ENCODE measurements at regions not wholly inside any gene's neighbourhood (a gene's known extent, or its start where the extent isn't known, plus 50 kb on each side); places are given as distances from the start of the nearest gene placed in this dataset.

DNA sequence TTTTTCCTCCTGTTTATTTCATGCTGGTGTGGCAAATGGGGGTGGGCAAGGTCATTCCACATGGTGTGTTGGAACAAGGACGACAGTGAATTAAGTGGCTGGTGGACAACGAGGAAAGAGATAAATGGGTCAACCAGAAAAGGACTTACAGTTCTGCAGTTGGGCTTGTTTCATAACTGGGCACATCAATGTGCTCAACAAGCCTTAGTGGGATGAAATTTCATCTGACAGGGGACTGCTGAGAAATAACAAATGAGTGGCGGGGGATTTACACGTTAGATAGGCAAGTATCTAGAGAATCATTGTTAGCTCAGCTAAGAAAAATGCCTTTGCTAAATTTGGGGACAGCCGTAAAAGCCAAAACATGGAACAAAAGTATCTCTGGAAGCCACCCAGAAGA lies 163.6 kb downstream of the NRN1 start:
- Histone ChIP-seq H3K4me1 (ENCODE audit: control insufficient read depth, extremely low read depth, insufficient read depth, low read length) (no peaks in the 10 kb centered on the region), H2AFZ (ENCODE audit: control insufficient read depth, low read length) (no peak overlapping the region), H3K9me3 (ENCODE audit: control insufficient read depth, low read depth, low read length) (no peaks in the 10 kb centered on the region), H4K20me1 (ENCODE audit: control insufficient read depth, extremely low read depth, insufficient read depth, low read length) (no peaks in the 10 kb centered on the region), H3K79me2 (ENCODE audit: control insufficient read depth, insufficient read depth, low read length) (no peaks in the 10 kb centered on the region), H3K9me1 (ENCODE audit: control insufficient read depth, extremely low read depth, insufficient read depth, low read length) (no peaks in the 10 kb centered on the region), H3K4me3 (ENCODE audit: control insufficient read depth in 2 of 3, extremely low read depth in 1 of 3, insufficient read depth in 2 of 3, low read depth in 1 of 3, low read length in 3 of 3) (no peak overlapping the region), H3K9ac (ENCODE audit: control insufficient read depth, extremely low read depth, insufficient read depth, low read length) (no peak overlapping the region), H3K36me3 (ENCODE audit: control insufficient read depth in 2 of 2, extremely low read depth in 1 of 2, insufficient read depth in 2 of 2, low read length in 2 of 2) (no peaks in the 10 kb centered on the region), H3K27ac (ENCODE audit: control insufficient read depth, insufficient read depth, low read length) (no peak overlapping the region), H3K4me2 (ENCODE audit: control insufficient read depth, extremely low read depth, insufficient read depth, low read depth, low read length) (no peak overlapping the region), H3K27me3 (ENCODE audit: control insufficient read depth, extremely low read depth, insufficient read depth, low read length) (no peaks in the 10 kb centered on the region)
- no peak for DNase-seq (ENCODE audit: low read depth, low spot score)
- no peak for TF ChIP-seq CTCF (optimal IDR thresholded peaks at IDR 0.05 in 1 of 3, IDR thresholded peaks at IDR 0.05 in 1 of 3, conservative IDR thresholded peaks at IDR 0.05 in 1 of 3; ENCODE audit: extremely low read depth in 1 of 3, insufficient read depth in 2 of 3, low read length in 3 of 3)
- TF ChIP-seq EZH2 (IDR thresholded peaks at IDR 0.05; ENCODE audit: low read length), result no peak
- no peak for FAIRE-seq
- dilution Hi-C loops (cut with MboI; ENCODE audit: extremely low pct_ligation_motif_present, low sequenced_read_pairs), result no loop called here

DNA sequence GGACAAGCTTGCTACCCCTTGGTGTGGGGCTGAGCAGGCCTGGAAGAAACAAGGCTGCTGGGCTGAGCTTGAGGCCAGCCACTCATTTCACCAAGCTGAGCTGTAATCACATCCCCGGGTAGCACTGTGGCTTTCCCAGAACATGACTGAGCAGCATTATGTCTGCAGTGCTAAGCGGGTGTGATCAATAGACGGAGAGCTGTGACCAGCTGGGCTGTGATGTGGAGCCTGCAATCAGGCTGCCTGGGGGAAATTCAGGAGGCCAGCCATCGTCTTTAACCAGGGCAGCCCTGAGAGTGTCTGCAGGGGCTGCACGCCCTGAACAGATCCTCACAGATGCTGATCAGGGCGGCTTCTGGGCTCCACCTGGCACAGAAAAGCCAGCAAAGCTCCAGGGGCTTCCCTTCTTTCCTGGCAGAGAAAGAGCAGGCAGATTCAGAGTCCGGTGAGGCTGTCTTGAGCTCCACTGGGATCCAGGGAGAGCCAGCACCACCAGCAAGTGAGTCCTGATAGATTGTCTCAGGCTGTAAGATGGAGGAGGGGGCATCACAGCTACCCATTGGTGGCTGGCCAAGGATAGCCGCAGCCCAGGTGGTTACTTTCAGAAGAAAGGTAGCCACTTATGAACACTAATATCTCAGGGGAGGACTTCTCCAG lies 165.9 kb downstream of the NRN1 start:
- no peaks in the 10 kb centered on the region for H3K36me3 ChIP-seq (ENCODE audit: control insufficient read depth in 2 of 2, extremely low read depth in 1 of 2, insufficient read depth in 2 of 2, low read length in 2 of 2)
- no peaks in the 10 kb centered on the region for H3K79me2 ChIP-seq (ENCODE audit: control insufficient read depth, insufficient read depth, low read length)
- H3K27me3 ChIP-seq (ENCODE audit: control insufficient read depth, extremely low read depth, insufficient read depth, low read length), result no peaks in the 10 kb centered on the region
- no peak overlapping the region for H3K4me2 ChIP-seq (ENCODE audit: control insufficient read depth, extremely low read depth, insufficient read depth, low read depth, low read length)
- no peak overlapping the region for H3K4me3 ChIP-seq (ENCODE audit: control insufficient read depth in 2 of 3, extremely low read depth in 1 of 3, insufficient read depth in 2 of 3, low read depth in 1 of 3, low read length in 3 of 3)
- no peak overlapping the region for H2AFZ ChIP-seq (ENCODE audit: control insufficient read depth, low read length)
- H3K9me1 ChIP-seq (ENCODE audit: control insufficient read depth, extremely low read depth, insufficient read depth, low read length), result no peaks in the 10 kb centered on the region
- H3K9me3 ChIP-seq (ENCODE audit: control insufficient read depth, low read depth, low read length), result no peaks in the 10 kb centered on the region
- no peak overlapping the region for H3K27ac ChIP-seq (ENCODE audit: control insufficient read depth, insufficient read depth, low read length)
- FAIRE-seq (no peak), DNase-seq (ENCODE audit: low read depth, low spot score) (no peak)
- H4K20me1 ChIP-seq (ENCODE audit: control insufficient read depth, extremely low read depth, insufficient read depth, low read length), result no peaks in the 10 kb centered on the region
- dilution Hi-C loops (cut with MboI; ENCODE audit: extremely low pct_ligation_motif_present, low sequenced_read_pairs), result no loop called here
- no peak overlapping the region for H3K9ac ChIP-seq (ENCODE audit: control insufficient read depth, extremely low read depth, insufficient read depth, low read length)
- H3K4me1 ChIP-seq (ENCODE audit: control insufficient read depth, extremely low read depth, insufficient read depth, low read length), result no peaks in the 10 kb centered on the region
- TF ChIP-seq EZH2 (IDR thresholded peaks at IDR 0.05; ENCODE audit: low read length), result no peak
- no peak for TF ChIP-seq CTCF (optimal IDR thresholded peaks at IDR 0.05 in 1 of 3, IDR thresholded peaks at IDR 0.05 in 1 of 3, conservative IDR thresholded peaks at IDR 0.05 in 1 of 3; ENCODE audit: extremely low read depth in 1 of 3, insufficient read depth in 2 of 3, low read length in 3 of 3)

All from keratinocyte (primary cell).